Mesenchymal stem cell (in vitro differentiated cells and primary cell): ENCODE measurements at regions not wholly inside any gene's neighbourhood (a gene's known extent, or its start where the extent isn't known, plus 50 kb on each side); places are given as distances from the start of the nearest gene placed in this dataset.

ENCODE experiments used
- DNase-seq: peaks from one replicate; pipeline ENCODE4 v3.0.0-alpha.2; 2013
- H2AFZ ChIP-seq: one replicate; pipeline ENCODE4 v1.6.1; 2013; ENCODE audit warnings: low read depth, mild to moderate bottlenecking, control low read depth, inconsistent platforms, low read length, moderate library complexity
- H2AK5ac ChIP-seq: 2 replicates; pipeline ENCODE4 v1.6.1; 2013; ENCODE audit warnings: low read length, moderate library complexity, mild to moderate bottlenecking, inconsistent platforms; ENCODE audit not compliant: severe bottlenecking
- H2BK120ac ChIP-seq: one replicate; pipeline ENCODE4 v1.6.1; 2013; ENCODE audit warnings: low read depth, mild to moderate bottlenecking, inconsistent platforms, low read length, moderate library complexity
- H2BK12ac ChIP-seq, 2 experiments: one replicate each; pipeline ENCODE4 v1.6.1; 2013; ENCODE audit warnings: inconsistent platforms in 2 of 2, low read length in 2 of 2, mild to moderate bottlenecking in 2 of 2, moderate library complexity in 2 of 2, control low read depth in 1 of 2
- H2BK15ac ChIP-seq: one replicate; pipeline ENCODE4 v1.6.1; 2013; ENCODE audit warnings: mild to moderate bottlenecking, low read depth, inconsistent platforms; ENCODE audit not compliant: poor library complexity, severe bottlenecking
- H2BK5ac ChIP-seq: 2 replicates; pipeline ENCODE4 v1.6.1; 2013; ENCODE audit warnings: low read depth, mild to moderate bottlenecking, low read length, control low read depth, inconsistent platforms; ENCODE audit not compliant: poor library complexity, severe bottlenecking
- H3K14ac ChIP-seq, 2 experiments: one replicate each; pipeline ENCODE4 v1.6.1; 2013; ENCODE audit warnings: inconsistent platforms in 2 of 2, low read length in 2 of 2, control low read depth in 1 of 2, mild to moderate bottlenecking in 1 of 2, moderate library complexity in 1 of 2
- H3K18ac ChIP-seq, 2 experiments: one replicate each; pipeline ENCODE4 v1.6.1; 2013; ENCODE audit warnings: inconsistent platforms in 2 of 2, low read length in 2 of 2, control low read depth in 1 of 2, low read depth in 1 of 2, mild to moderate bottlenecking in 1 of 2
- H3K23ac ChIP-seq, 2 experiments: one replicate each; pipeline ENCODE4 v1.6.1; 2013; ENCODE audit warnings: inconsistent platforms in 2 of 2, low read length in 2 of 2, mild to moderate bottlenecking in 2 of 2, moderate library complexity in 2 of 2, control low read depth in 1 of 2
- H3K27ac ChIP-seq: 2 replicates; pipeline ENCODE4 v1.5.1; 2013; ENCODE audit warnings: mild to moderate bottlenecking, moderate library complexity, low read length, control low read depth, inconsistent platforms; ENCODE audit not compliant: poor library complexity, severe bottlenecking
- H3K27me3 ChIP-seq, 2 experiments: 2 replicates each; pipeline versions ENCODE4 v1.6.1 to v1.7.0; 2013; ENCODE audit warnings: low read length in 2 of 2, mild to moderate bottlenecking in 2 of 2, moderate library complexity in 2 of 2, control low read depth in 1 of 2, inconsistent platforms in 1 of 2; ENCODE audit not compliant: control insufficient read depth in 1 of 2, insufficient read depth in 1 of 2
- H3K36me3 ChIP-seq, 2 experiments: 2 replicates each; pipeline versions ENCODE4 v1.6.1 to v1.7.0; 2013; ENCODE audit warnings: low read length in 2 of 2, control low read depth in 1 of 2, inconsistent platforms in 1 of 2, low read depth in 1 of 2, mild to moderate bottlenecking in 1 of 2; ENCODE audit not compliant: insufficient read depth in 2 of 2, control insufficient read depth in 1 of 2
- H3K4ac ChIP-seq, 2 experiments: one replicate each; pipeline ENCODE4 v1.6.1; 2013; ENCODE audit warnings: inconsistent platforms in 2 of 2, low read length in 2 of 2, mild to moderate bottlenecking in 2 of 2, moderate library complexity in 2 of 2, control low read depth in 1 of 2, low read depth in 1 of 2
- H3K4me1 ChIP-seq: 2 replicates; pipeline ENCODE4 v1.6.1; 2013; ENCODE audit warnings: low read depth, low read length, control low read depth; ENCODE audit not compliant: control insufficient read depth, insufficient read depth
- H3K4me2 ChIP-seq: 2 replicates; pipeline ENCODE4 v1.6.1; 2013; ENCODE audit warnings: low read length, mild to moderate bottlenecking, inconsistent platforms; ENCODE audit not compliant: poor library complexity, severe bottlenecking
- H3K4me3 ChIP-seq, 2 experiments: 2 replicates each; pipeline versions ENCODE4 v1.5.1 to v1.7.0; 2013; ENCODE audit warnings: low read length in 2 of 2, mild to moderate bottlenecking in 2 of 2, control low read depth in 1 of 2, low read depth in 1 of 2; ENCODE audit not compliant: insufficient read depth in 1 of 2
- H3K79me1 ChIP-seq: replicated peaks from 2 replicates; pipeline ENCODE4 v1.6.1; 2013; ENCODE audit warnings: mild to moderate bottlenecking, control low read depth, low read length, inconsistent platforms; ENCODE audit not compliant: poor library complexity, severe bottlenecking
- H3K9ac ChIP-seq: 2 replicates; pipeline ENCODE4 v1.7.0; 2013; ENCODE audit warnings: mild to moderate bottlenecking, low read length, moderate library complexity
- H3K9me3 ChIP-seq: 2 replicates; pipeline ENCODE4 v1.7.0; 2013; ENCODE audit warnings: mild to moderate bottlenecking, low read length; ENCODE audit not compliant: control insufficient read depth
- H4K8ac ChIP-seq: one replicate; pipeline ENCODE4 v1.6.1; 2013; ENCODE audit warnings: inconsistent platforms, mild to moderate bottlenecking, low read length, moderate library complexity
- H4K91ac ChIP-seq: one replicate; pipeline ENCODE4 v1.6.1; 2013; ENCODE audit warnings: mild to moderate bottlenecking, low read length, inconsistent platforms
- WGBS: methylation state at CpG from one replicate; pipeline ENCODE4 v1.1.7; 2013; ENCODE audit warnings: mixed read lengths; 5-methylcytosine and 5-hydroxymethylcytosine counted together

DNA sequence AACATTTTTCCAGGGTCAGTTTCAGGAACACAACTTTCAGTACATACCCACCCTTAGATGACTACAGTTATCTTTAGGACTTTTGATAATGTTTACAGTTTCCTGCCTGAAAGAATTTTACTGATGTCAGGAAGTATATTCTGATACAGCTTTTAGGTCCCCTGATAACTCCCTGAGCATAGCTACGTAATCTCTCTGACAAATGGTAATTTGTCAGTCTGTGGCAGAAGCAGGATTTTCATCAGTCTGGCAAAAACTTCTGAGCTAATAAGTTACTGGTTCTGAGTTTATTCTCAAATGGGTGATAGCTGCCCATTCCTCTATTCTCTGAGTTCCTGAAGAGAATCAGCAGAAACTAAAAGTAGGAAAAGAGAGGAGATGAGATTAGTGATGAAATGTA lies 270.1 kb upstream of the MTPN start:
- no peak overlapping the region for H3K4me2 ChIP-seq
- no peaks in the 10 kb centered on the region for H3K79me1 ChIP-seq
- H3K9ac ChIP-seq, result no peak overlapping the region
- H3K18ac ChIP-seq, result no peak overlapping the region
- no peak overlapping the region for H3K4me3 ChIP-seq
- H2BK120ac ChIP-seq, result no peak overlapping the region
- peak; percentile 30 for DNase-seq
- no peak overlapping the region for H4K8ac ChIP-seq
- H3K27me3 ChIP-seq, result no peaks in the 10 kb centered on the region
- no peak overlapping the region for H3K23ac ChIP-seq
- H3K4ac ChIP-seq, result no peak overlapping the region
- H2BK15ac ChIP-seq, result no peak overlapping the region
- H3K9me3 ChIP-seq, result no peaks in the 10 kb centered on the region
- no peak overlapping the region for H3K27ac ChIP-seq
- no peaks in the 10 kb centered on the region for H3K4me1 ChIP-seq
- H2AK5ac ChIP-seq, result no peak overlapping the region
- WGBS, result 64% methylated on average over 1 of the region's 1 CpG
- H2BK5ac ChIP-seq, result no peak overlapping the region
- no peaks in the 10 kb centered on the region for H3K36me3 ChIP-seq
- H4K91ac ChIP-seq, result no peak overlapping the region
- H2AFZ ChIP-seq, result no peak overlapping the region
- no peak overlapping the region for H3K14ac ChIP-seq
- H2BK12ac ChIP-seq, result no peak overlapping the region

GRCh38 chr7:136245327-136246004 lies 268.3 kb upstream of the MTPN start:
- Histone ChIP-seq H4K91ac (no peak overlapping the region), H4K8ac (no peak overlapping the region), H2AFZ (no peak overlapping the region), H2BK5ac (no peak overlapping the region), H3K14ac (no peak overlapping the region), H2BK15ac (no peak overlapping the region), H3K4me2 (no peak overlapping the region), H3K4me3 (no peak overlapping the region), H3K4ac (no peak overlapping the region), H3K18ac (no peak overlapping the region), H3K4me1 (no peaks in the 10 kb centered on the region), H2BK12ac (no peak overlapping the region), H3K27me3 (no peaks in the 10 kb centered on the region), H3K27ac (no peak overlapping the region), H2AK5ac (no peak overlapping the region), H3K79me1 (no peaks in the 10 kb centered on the region), H3K23ac (no peak overlapping the region), H2BK120ac (no peak overlapping the region), H3K9me3 (no peaks in the 10 kb centered on the region), H3K9ac (no peak overlapping the region), H3K36me3 (no peaks in the 10 kb centered on the region)
- peak; percentile 14 for DNase-seq
- WGBS, result 77% methylated on average over 3 of the region's 3 CpGs

- DNase-seq, result peak; percentile 21
- no peak overlapping the region for H4K91ac ChIP-seq
- H3K4me1 ChIP-seq, result no peaks in the 10 kb centered on the region
- H2BK5ac ChIP-seq, result no peak overlapping the region
- H2BK12ac ChIP-seq, result no peak overlapping the region
- no peak overlapping the region for H3K23ac ChIP-seq
- no peak overlapping the region for H3K4ac ChIP-seq
- H2BK120ac ChIP-seq, result no peak overlapping the region
- no peak overlapping the region for H4K8ac ChIP-seq
- H3K79me1 ChIP-seq, result no peaks in the 10 kb centered on the region
- H2AK5ac ChIP-seq, result no peak overlapping the region
- H3K27me3 ChIP-seq, result no peaks in the 10 kb centered on the region
- H3K4me2 ChIP-seq, result no peak overlapping the region
- no peak overlapping the region for H2AFZ ChIP-seq
- no peak overlapping the region for H3K27ac ChIP-seq
- peaks cover 8% of the 10 kb centered on the region for H3K9me3 ChIP-seq
- H3K9ac ChIP-seq, result no peak overlapping the region
- H3K14ac ChIP-seq, result no peak overlapping the region
- no peak overlapping the region for H3K4me3 ChIP-seq
- no peak overlapping the region for H2BK15ac ChIP-seq
- no peaks in the 10 kb centered on the region for H3K36me3 ChIP-seq
- no peak overlapping the region for H3K18ac ChIP-seq
Observed at GRCh38 chr7:136234040-136234439, 256.9 kb upstream of the MTPN start.

DNA sequence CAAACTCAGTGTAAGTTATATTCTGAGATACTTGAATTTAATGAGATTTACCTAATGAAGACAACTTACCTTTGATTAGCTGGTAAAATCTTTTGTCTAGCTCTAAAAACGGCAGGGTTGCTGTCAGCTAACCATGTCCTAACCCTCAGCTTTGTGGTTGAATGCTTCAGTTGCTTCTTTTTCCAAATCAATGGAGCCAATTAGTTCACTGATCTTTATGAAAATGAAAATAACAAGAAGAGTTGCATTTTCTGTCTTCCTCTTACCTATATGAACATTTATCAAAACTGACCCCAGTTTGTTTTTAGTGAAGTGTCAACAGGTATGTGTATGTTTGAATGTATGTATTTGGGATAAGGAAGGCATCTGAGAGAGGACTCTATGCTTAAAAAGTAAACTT lies 253.1 kb upstream of the MTPN start:
- 63% methylated on average over 1 of the region's 1 CpG for WGBS
- H3K79me1 ChIP-seq, result no peaks in the 10 kb centered on the region
- H2BK5ac ChIP-seq, result no peak overlapping the region
- H2BK15ac ChIP-seq, result no peak overlapping the region
- H2AFZ ChIP-seq, result no peak overlapping the region
- no peak overlapping the region for H2BK12ac ChIP-seq
- no peaks in the 10 kb centered on the region for H3K4me1 ChIP-seq
- no peak overlapping the region for H2AK5ac ChIP-seq
- H3K9ac ChIP-seq, result no peak overlapping the region
- H3K14ac ChIP-seq, result no peak overlapping the region
- no peak overlapping the region for H3K4me3 ChIP-seq
- H3K4ac ChIP-seq, result no peak overlapping the region
- H4K91ac ChIP-seq, result no peak overlapping the region
- H3K27ac ChIP-seq, result no peak overlapping the region
- peaks cover 17% of the 10 kb centered on the region for H3K9me3 ChIP-seq
- H4K8ac ChIP-seq, result no peak overlapping the region
- no peaks in the 10 kb centered on the region for H3K36me3 ChIP-seq
- H3K4me2 ChIP-seq, result no peak overlapping the region
- no peak overlapping the region for H2BK120ac ChIP-seq
- H3K27me3 ChIP-seq, result no peaks in the 10 kb centered on the region
- no peak for DNase-seq
- H3K18ac ChIP-seq, result no peak overlapping the region
- H3K23ac ChIP-seq, result no peak overlapping the region
